WERI-Rb-1 (cell line): ENCODE measurements at regions not wholly inside any gene's neighbourhood (a gene's known extent, or its start where the extent isn't known, plus 50 kb on each side); places are given as distances from the start of the nearest gene placed in this dataset.

Experiments used
- DNase-seq: peaks from one replicate; pipeline ENCODE4 v3.0.0-alpha.2; 2020
- H3K27ac ChIP-seq: fragments of 250-450 bp; sonication (Bioruptor Pico); 2 replicates; pipeline ENCODE4 v1.5.1; 2020; ENCODE audit warnings: mild to moderate bottlenecking, moderate library complexity
- H3K27me3 ChIP-seq: fragments of 250-450 bp; sonication (Bioruptor Pico); 2 replicates; pipeline ENCODE4 v1.5.1; 2021; ENCODE audit warnings: mild to moderate bottlenecking, low read depth, moderate library complexity; ENCODE audit not compliant: insufficient read depth, severe bottlenecking
- H3K36me3 ChIP-seq: fragments of 250-450 bp; sonication (Bioruptor Pico); 2 replicates; pipeline ENCODE4 v1.5.1; 2020; ENCODE audit warnings: mild to moderate bottlenecking, moderate library complexity
- H3K4me3 ChIP-seq: 2 replicates; pipeline ENCODE4 v1.5.1; 2011; ENCODE audit warnings: low read depth, mild to moderate bottlenecking, control low read depth, low read length
- H3K9me3 ChIP-seq: fragments of 250-450 bp; sonication (Bioruptor Pico); 2 replicates; pipeline ENCODE4 v1.5.1; 2021; ENCODE audit warnings: mild to moderate bottlenecking, moderate library complexity; ENCODE audit not compliant: severe bottlenecking
- TF ChIP-seq, protein P1 (sequence below): IDR thresholded peaks from 2 replicates; pipeline ENCODE4 v1.5.1; 2011; ENCODE audit warnings: low read depth, mild to moderate bottlenecking, control low read depth, inconsistent platforms, low read length

DNA sequence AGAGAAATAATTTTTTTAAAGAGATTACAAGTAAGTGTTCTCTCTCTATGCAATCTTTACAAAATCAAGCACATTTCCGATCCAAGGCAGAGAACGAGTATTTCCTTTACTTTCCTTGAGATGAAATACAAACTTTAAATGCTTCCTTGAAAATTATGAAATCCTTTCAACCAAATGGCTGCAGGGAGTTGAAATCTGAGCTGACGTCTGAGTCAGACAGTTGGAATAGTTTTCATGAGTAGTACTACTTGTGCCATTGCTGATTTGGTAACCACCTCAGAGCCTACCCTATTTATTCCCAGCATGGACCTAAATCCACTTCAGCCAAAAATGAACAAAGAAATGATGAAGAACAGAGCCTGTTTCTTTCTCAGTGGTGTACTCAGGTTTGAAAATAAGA is 183.6 kb downstream of the GIPC2 start:
- no peak for DNase-seq
- H3K36me3 ChIP-seq = no peaks in the 10 kb centered on the region
- H3K4me3 ChIP-seq = no peak overlapping the region
- no peak overlapping the region for H3K27ac ChIP-seq
- no peaks in the 10 kb centered on the region for H3K9me3 ChIP-seq
- H3K27me3 ChIP-seq = no peaks in the 10 kb centered on the region
- TF ChIP-seq, protein P1, sequence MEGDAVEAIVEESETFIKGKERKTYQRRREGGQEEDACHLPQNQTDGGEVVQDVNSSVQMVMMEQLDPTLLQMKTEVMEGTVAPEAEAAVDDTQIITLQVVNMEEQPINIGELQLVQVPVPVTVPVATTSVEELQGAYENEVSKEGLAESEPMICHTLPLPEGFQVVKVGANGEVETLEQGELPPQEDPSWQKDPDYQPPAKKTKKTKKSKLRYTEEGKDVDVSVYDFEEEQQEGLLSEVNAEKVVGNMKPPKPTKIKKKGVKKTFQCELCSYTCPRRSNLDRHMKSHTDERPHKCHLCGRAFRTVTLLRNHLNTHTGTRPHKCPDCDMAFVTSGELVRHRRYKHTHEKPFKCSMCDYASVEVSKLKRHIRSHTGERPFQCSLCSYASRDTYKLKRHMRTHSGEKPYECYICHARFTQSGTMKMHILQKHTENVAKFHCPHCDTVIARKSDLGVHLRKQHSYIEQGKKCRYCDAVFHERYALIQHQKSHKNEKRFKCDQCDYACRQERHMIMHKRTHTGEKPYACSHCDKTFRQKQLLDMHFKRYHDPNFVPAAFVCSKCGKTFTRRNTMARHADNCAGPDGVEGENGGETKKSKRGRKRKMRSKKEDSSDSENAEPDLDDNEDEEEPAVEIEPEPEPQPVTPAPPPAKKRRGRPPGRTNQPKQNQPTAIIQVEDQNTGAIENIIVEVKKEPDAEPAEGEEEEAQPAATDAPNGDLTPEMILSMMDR = no peak

DNA sequence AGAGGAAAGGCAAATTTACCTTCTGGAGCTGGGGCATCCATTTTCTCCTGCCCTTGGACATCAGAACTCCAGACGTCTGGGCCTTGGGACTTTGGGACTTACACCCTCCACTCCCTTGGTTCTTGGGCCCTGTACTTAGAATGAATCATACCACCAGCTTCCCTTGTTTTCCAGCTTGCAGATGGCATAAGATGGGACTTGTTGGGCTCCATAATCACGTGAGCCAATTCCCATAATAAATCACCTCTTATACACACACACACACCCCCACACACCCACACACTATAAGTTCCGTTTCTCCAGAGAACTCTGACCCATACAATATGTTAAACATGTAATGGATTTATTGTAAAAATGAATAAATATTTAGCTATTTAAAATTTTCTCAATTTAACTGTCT is 185.7 kb downstream of the GIPC2 start:
- DNase-seq = no peak
- H3K27ac ChIP-seq = no peak overlapping the region
- no peaks in the 10 kb centered on the region for H3K36me3 ChIP-seq
- H3K9me3 ChIP-seq = no peaks in the 10 kb centered on the region
- no peaks in the 10 kb centered on the region for H3K27me3 ChIP-seq
- TF ChIP-seq, protein P1 = no peak
- H3K4me3 ChIP-seq = no peak overlapping the region

DNA sequence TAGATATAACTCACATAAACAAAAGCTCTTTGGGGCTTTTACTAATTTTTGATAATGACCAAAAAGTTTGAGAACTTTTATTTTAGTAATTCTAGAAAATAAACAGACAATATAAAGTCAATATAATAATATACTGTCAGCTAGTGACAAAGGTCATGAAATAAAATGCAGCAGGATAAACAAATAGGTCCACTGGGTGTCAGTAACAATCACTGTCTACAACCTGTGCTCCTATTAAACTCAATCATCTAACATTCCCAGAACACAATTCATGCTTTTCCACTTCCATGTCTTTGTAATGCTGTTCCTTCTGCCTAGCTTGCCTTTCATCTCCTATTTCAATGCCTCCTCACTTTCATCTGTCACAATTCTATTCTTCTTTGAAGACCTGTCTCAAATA is 186.1 kb downstream of the GIPC2 start:
- H3K27ac ChIP-seq = no peak overlapping the region
- DNase-seq = no peak
- H3K9me3 ChIP-seq = no peaks in the 10 kb centered on the region
- H3K36me3 ChIP-seq = no peaks in the 10 kb centered on the region
- H3K27me3 ChIP-seq = no peaks in the 10 kb centered on the region
- H3K4me3 ChIP-seq = no peak overlapping the region
- TF ChIP-seq, protein P1 = no peak

DNA sequence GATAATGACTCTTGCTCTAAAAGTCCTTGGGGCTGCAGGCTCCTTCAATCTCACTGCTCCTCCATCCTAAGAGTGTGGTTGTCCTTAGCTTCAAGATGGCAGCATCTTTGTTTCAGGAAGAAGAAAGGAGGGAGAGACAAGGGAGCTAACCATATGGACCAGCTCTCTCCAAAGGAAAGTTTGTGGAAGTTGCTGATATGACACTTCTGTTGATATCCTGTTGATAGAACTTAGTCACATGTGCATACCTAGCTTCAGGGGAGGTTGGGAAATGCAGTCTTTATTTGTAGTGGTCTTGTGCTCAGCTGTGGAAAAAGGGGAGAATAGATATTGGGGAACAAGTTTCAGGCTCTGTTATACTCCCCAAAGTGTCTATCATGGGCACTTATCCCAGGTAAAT is 186.9 kb downstream of the GIPC2 start:
- TF ChIP-seq, protein P1 = no peak
- Histone ChIP-seq H3K4me3 (no peak overlapping the region), H3K9me3 (no peaks in the 10 kb centered on the region), H3K36me3 (no peaks in the 10 kb centered on the region), H3K27ac (no peak overlapping the region), H3K27me3 (no peaks in the 10 kb centered on the region)
- no peak for DNase-seq

DNA sequence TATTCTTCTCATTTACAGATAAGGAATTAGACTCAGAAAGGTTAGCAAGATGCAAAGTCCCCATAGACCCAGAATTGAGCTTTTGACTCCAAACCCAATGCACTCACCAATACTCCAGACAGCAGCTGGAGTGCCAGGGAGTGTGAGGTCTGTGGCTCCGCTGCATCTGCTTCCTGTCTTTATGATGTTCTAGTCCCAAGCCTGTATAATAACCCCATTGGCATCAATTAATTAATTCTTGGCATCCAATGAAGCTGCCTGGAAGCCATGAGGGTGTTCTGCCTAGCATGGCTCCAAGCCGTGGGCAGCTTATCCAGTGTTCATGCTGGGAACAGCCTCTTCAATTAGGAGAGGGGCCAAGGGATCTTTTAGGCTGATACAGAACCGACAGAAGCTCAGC is 188.7 kb downstream of the GIPC2 start:
- no peaks in the 10 kb centered on the region for H3K36me3 ChIP-seq
- TF ChIP-seq, protein P1 = no peak
- H3K27ac ChIP-seq = no peak overlapping the region
- H3K9me3 ChIP-seq = no peaks in the 10 kb centered on the region
- H3K4me3 ChIP-seq = no peak overlapping the region
- DNase-seq = no peak
- no peaks in the 10 kb centered on the region for H3K27me3 ChIP-seq

DNA sequence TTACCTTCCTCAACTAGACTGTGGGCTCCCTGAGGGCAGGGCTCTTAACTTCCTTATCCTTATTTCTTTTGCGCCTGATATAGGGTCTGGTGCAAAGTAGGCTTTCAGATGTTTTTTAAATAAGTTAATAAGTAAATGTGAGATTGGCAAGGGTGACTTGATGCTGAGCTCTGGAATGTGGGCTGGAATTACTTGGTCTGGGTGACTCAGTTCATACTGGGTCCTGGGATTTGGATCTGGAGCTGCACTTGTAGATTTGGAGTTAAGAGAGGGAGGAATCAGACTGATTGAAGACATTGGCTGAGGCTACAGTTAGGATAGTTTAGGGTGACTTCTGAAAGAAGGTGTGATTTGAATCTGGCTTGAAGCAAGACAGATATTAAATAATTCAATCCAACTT is 190.9 kb downstream of the GIPC2 start:
- no peaks in the 10 kb centered on the region for H3K36me3 ChIP-seq
- no peaks in the 10 kb centered on the region for H3K27me3 ChIP-seq
- DNase-seq = no peak
- H3K4me3 ChIP-seq = no peak overlapping the region
- H3K27ac ChIP-seq = no peak overlapping the region
- H3K9me3 ChIP-seq = no peaks in the 10 kb centered on the region
- TF ChIP-seq, protein P1 = no peak
